ENCODE measurements at regions not wholly inside any gene's neighbourhood (a gene's known extent, or its start where the extent isn't known, plus 50 kb on each side); places are given as distances from the start of the nearest gene placed in this dataset.

DNA sequence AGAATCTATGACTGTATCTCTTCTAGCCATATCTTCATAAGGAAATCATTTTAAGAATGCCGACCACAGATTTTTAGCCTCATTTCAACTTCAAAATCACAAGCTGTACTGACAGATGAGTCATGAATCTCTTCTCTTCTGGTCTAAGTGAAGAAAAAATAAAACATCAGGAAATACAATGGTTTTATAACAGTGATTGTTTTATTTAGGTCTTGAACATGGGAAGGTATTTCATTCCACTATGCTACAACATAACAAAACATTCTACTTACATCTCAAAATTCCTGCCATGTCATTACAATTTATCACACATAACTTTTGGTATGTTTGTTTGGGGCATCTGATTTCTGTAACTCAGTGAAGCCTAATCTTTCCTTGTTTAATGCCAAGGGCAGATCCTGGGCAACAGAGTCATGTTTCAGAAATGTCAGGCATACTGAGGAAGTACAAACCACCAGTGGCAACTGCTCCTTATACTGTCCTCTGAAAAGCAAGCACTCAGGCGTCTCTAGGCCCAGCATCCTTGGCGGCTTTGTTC is 325.0 kb downstream of the PDHA2 start:
- Histone ChIP-seq H3K18ac (ENCODE audit: low read depth, low read length) (no peak overlapping the region), H3K9me3 (ENCODE audit: control insufficient read depth, insufficient read depth, low read length) (peaks cover 5% of the 10 kb centered on the region), H3K4me3 (ENCODE audit: insufficient read depth, low read depth, low read length) (no peak overlapping the region), H3K4ac (ENCODE audit: low read depth, low read length) (no peak overlapping the region), H2AK5ac (ENCODE audit: low read depth, low read length) (no peak overlapping the region), H3K27me3 (ENCODE audit: control insufficient read depth, insufficient read depth, low read length) (no peaks in the 10 kb centered on the region), H3K4me1 (ENCODE audit: control insufficient read depth, insufficient read depth, low read length) (no peaks in the 10 kb centered on the region), H3K9ac (ENCODE audit: low read depth, low read length) (no peak overlapping the region), H3K56ac (ENCODE audit: extremely low read depth, insufficient read depth, low read length) (no peak overlapping the region), H2AK9ac (replicated peaks; ENCODE audit: low read depth, low read length, poor library complexity) (no peak overlapping the region), H2BK5ac (ENCODE audit: low read depth, low read length, poor library complexity, severe bottlenecking) (no peak overlapping the region), H3K4me2 (ENCODE audit: low read depth, low read length) (no peak overlapping the region), H4K5ac (ENCODE audit: low read depth, low read length) (no peak overlapping the region), H2BK15ac (ENCODE audit: low read depth, low read length) (no peak overlapping the region), H3K79me1 (ENCODE audit: low read depth in 1 of 2, low read length in 2 of 2) (no peaks in the 10 kb centered on the region), H2AFZ (replicated peaks; ENCODE audit: low read length, poor library complexity) (no peak overlapping the region), H3K36me3 (ENCODE audit: control insufficient read depth, insufficient read depth, low read length) (no peaks in the 10 kb centered on the region), H3K14ac (replicated peaks; ENCODE audit: low read depth, low read length) (no peak overlapping the region), H3K23ac (ENCODE audit: low read depth, low read length) (no peak overlapping the region), H2BK120ac (ENCODE audit: low read depth, low read length) (no peak overlapping the region), H2BK20ac (ENCODE audit: low read depth, low read length) (no peak overlapping the region), H4K8ac (ENCODE audit: low read depth in 2 of 2, low read length in 2 of 2) (no peak overlapping the region), H4K20me1 (ENCODE audit: insufficient read depth, low read length) (no peaks in the 10 kb centered on the region), H4K91ac (ENCODE audit: insufficient read depth, low read depth, low read length) (no peak overlapping the region), H3K9me1 (ENCODE audit: insufficient read depth, low read length) (no peaks in the 10 kb centered on the region), H3K27ac (ENCODE audit: insufficient read depth, low read length) (no peak overlapping the region)
- BruUV-seq (replicated peaks), result no TSS peak
- DNase-seq, result peak; percentile 16
- ATAC-seq (ENCODE audit: low read depth), result no peak
- no CpG with 5 or more reads among the region's 3 CpGs for WGBS, 2 experiments (ENCODE audit: extremely low coverage in 2 of 2, insufficient read length in 1 of 2)
- in situ Hi-C loops (cut with MboI; ENCODE audit: low sequenced_read_pairs), result no loop called here
- TF ChIP-seq NFE2L2 (IDR thresholded peaks at IDR 0.05; ENCODE audit: low read depth, low read length), result no peak
- no peak for TF ChIP-seq BHLHE40 (IDR thresholded peaks at IDR 0.05; ENCODE audit: low read depth, low read length)
- no peak for TF ChIP-seq RAD21 (IDR thresholded peaks at IDR 0.05; ENCODE audit: low read length)
- no peak for TF ChIP-seq CEBPB (IDR thresholded peaks at IDR 0.05; ENCODE audit: low read depth, low read length)
- no peak for TF ChIP-seq POLR2A (IDR thresholded peaks at IDR 0.05; ENCODE audit: low read depth, low read length)
- no peak for TF ChIP-seq MXI1 (IDR thresholded peaks at IDR 0.05; ENCODE audit: borderline replicate concordance, low read depth, low read length)
- TF ChIP-seq RCOR1 (IDR thresholded peaks at IDR 0.05; ENCODE audit: insufficient replicate concordance, low read length), result no peak
- no peak for TF ChIP-seq FOS (IDR thresholded peaks at IDR 0.05; ENCODE audit: low read depth, low read length)
- TF ChIP-seq, protein P1, sequence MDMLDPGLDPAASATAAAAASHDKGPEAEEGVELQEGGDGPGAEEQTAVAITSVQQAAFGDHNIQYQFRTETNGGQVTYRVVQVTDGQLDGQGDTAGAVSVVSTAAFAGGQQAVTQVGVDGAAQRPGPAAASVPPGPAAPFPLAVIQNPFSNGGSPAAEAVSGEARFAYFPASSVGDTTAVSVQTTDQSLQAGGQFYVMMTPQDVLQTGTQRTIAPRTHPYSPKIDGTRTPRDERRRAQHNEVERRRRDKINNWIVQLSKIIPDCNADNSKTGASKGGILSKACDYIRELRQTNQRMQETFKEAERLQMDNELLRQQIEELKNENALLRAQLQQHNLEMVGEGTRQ (IDR thresholded peaks at IDR 0.05; ENCODE audit: low read depth, low read length), result no peak
- no peak for TF ChIP-seq SMC3 (IDR thresholded peaks at IDR 0.05; ENCODE audit: low read depth, low read length)
- TF ChIP-seq CHD1 (IDR thresholded peaks at IDR 0.05; ENCODE audit: low read depth, low read length), result no peak
- TF ChIP-seq MAFK (IDR thresholded peaks at IDR 0.05; ENCODE audit: low read depth, low read length), result no peak
- no peak for TF ChIP-seq RFX5 (IDR thresholded peaks at IDR 0.05; ENCODE audit: low read depth, low read length)
- intact Hi-C loops (cut with micrococcal nuclease), result no loop called here
- ChIA-PET POLR2A (ENCODE audit: unreplicated experiment) (no interaction called here), CTCF (no interaction called here)
- dilution Hi-C loops (cut with HindIII; ENCODE audit: low sequenced_read_pairs, unreplicated experiment), result no loop called here
